ENCODE measurements at regions not wholly inside any gene's neighbourhood (a gene's known extent, or its start where the extent isn't known, plus 50 kb on each side); places are given as distances from the start of the nearest gene placed in this dataset.

DNA sequence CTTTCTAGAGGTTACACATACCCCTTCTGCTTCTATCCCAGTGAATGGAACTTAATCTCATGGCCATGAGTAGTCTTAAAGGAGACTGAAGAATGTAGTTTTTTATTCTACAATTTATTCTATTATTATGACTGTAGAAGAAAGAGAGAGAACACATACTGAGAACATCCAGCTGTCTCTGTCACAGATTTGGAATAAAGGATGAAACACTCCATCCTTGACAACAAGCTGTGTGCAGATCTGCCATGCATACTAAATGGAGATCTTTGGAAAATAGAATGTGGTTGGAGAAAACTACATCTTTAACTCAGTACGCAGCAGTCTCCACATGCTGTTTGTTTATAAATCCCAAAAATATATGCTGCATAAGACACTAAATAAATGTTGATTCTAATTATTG is 54.1 kb upstream of the NUDT7 start:
- no peak for DNase-seq

DNA sequence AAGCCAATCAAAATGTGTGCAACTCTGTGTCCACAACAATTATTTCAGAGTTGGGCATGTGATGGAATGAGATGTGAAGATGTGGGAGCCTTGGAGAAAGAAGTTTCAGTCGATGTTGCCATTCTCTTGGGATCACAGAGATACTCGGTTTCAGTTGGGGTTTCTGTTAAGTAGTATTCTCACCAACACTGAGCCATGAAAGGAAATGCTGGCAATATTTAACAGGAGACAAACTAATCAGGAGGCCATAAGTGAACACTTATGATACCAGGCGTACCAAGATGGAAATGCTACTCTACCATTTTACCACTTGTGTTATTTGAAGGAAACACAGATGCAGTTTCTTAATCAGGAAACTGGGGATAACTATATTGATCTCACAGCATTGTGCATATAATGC is 53.3 kb upstream of the NUDT7 start:
- no peak for DNase-seq

Data from activated CD4-positive, alpha-beta T cell treated with anti-CD3 and anti-CD28 coated beads, Interleukin-2, amount 50 U/mL, for 1 hour (primary cell).